ENCODE measurements at regions not wholly inside any gene's neighbourhood (a gene's known extent, or its start where the extent isn't known, plus 50 kb on each side); places are given as distances from the start of the nearest gene placed in this dataset.
A peak's percentile ranks its signal among the peaks of the same experiment; 100 is the strongest.
"Not testable (repeated sequence)": the region's sequence is repeated elsewhere in the genome, so short reads cannot be mapped to it uniquely, and the experiment has no call there.

GRCh38 chr5:143629871-143630659 is 181.9 kb upstream of the HMHB1 start:
- ChIA-PET CTCF (interaction anchor here (1.2 kb wide), 1 partner anchor 10 kb away, joined by 3 read pairs; no protein-coding TSS in a partner anchor), POLR2A (no interaction called here)
- DNase-seq (ENCODE audit: low read depth, low spot score) (peak; percentile 91), ATAC-seq (no peak)
- H3K27me3 ChIP-seq (ENCODE audit: control insufficient read depth, insufficient read depth, low read length) = no peaks in the 10 kb centered on the region
- BruUV-seq (replicated peaks) = no TSS peak
- H3K9me3 ChIP-seq (ENCODE audit: control insufficient read depth, insufficient read depth, low read depth, low read length) = no peaks in the 10 kb centered on the region
- no peaks in the 10 kb centered on the region for H3K36me3 ChIP-seq (ENCODE audit: control insufficient read depth, insufficient read depth, low read length)
- H3K4me1 ChIP-seq (ENCODE audit: control insufficient read depth, insufficient read depth, low read length) = no peaks in the 10 kb centered on the region
- in situ Hi-C loops (cut with HindIII; ENCODE audit: low pct_unique_long_range_greater_than_20kb, low sequenced_read_pairs) = no loop called here
- no peak overlapping the region for H3K27ac ChIP-seq (ENCODE audit: low read length)
- intact Hi-C loops (cut with micrococcal nuclease; ENCODE audit: unreplicated experiment) = no loop called here
- no peak overlapping the region for H3K4me3 ChIP-seq (ENCODE audit: low read depth in 2 of 2, low read length in 2 of 2)
- TF ChIP-seq, protein P1, sequence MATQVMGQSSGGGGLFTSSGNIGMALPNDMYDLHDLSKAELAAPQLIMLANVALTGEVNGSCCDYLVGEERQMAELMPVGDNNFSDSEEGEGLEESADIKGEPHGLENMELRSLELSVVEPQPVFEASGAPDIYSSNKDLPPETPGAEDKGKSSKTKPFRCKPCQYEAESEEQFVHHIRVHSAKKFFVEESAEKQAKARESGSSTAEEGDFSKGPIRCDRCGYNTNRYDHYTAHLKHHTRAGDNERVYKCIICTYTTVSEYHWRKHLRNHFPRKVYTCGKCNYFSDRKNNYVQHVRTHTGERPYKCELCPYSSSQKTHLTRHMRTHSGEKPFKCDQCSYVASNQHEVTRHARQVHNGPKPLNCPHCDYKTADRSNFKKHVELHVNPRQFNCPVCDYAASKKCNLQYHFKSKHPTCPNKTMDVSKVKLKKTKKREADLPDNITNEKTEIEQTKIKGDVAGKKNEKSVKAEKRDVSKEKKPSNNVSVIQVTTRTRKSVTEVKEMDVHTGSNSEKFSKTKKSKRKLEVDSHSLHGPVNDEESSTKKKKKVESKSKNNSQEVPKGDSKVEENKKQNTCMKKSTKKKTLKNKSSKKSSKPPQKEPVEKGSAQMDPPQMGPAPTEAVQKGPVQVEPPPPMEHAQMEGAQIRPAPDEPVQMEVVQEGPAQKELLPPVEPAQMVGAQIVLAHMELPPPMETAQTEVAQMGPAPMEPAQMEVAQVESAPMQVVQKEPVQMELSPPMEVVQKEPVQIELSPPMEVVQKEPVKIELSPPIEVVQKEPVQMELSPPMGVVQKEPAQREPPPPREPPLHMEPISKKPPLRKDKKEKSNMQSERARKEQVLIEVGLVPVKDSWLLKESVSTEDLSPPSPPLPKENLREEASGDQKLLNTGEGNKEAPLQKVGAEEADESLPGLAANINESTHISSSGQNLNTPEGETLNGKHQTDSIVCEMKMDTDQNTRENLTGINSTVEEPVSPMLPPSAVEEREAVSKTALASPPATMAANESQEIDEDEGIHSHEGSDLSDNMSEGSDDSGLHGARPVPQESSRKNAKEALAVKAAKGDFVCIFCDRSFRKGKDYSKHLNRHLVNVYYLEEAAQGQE (IDR thresholded peaks at IDR 0.05; ENCODE audit: insufficient read depth in 1 of 2, low read depth in 2 of 2, low read length in 1 of 2) = no peak
- TF ChIP-seq POLR2AphosphoS5 (IDR thresholded peaks at IDR 0.05; ENCODE audit: low read depth, low read length) (no peak), TCF7L2 (IDR thresholded peaks at IDR 0.05; ENCODE audit: low read depth, low read length) (no peak), SIN3A (IDR thresholded peaks at IDR 0.05; ENCODE audit: borderline replicate concordance, insufficient read depth, low read depth, low read length) (no peak), CTCF (IDR thresholded peaks at IDR 0.05) (no peak)

DNA sequence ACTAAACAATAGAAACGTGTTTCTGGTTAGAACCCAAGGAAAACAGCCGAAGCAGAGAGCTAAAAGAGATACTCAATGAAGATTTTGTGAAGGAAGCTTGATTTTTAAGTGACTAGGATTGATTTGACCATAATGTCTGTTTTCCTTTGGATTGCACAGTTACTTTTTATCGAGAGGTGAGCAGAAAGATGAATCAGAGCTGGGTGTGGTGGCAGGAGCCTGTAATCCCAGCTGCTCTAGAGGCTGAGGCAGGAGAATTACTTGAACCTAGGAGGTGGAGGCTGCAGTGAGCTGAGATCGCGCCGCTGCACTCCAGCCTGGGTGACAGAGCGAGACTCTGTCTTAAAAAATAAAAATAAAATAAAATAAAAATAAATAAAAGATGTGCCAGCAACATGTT is 186.9 kb upstream of the HMHB1 start:
- not testable (repeated sequence) for H3K9me3 ChIP-seq (ENCODE audit: control insufficient read depth, insufficient read depth, low read depth, low read length); DNase-seq (ENCODE audit: low read depth, low spot score)
- CTCF ChIA-PET = interaction anchor here (0.6 kb wide), 1 partner anchor 178 kb away, joined by 3 read pairs; no protein-coding TSS in a partner anchor

GRCh38 chr5:143624465-143624864 is 187.5 kb upstream of the HMHB1 start:
- TF ChIP-seq CTCF (IDR thresholded peaks at IDR 0.05) = no peak
- no TSS peak for BruUV-seq (replicated peaks)
- intact Hi-C loops (cut with micrococcal nuclease; ENCODE audit: unreplicated experiment) (no loop called here), in situ Hi-C loops (cut with HindIII; ENCODE audit: low pct_unique_long_range_greater_than_20kb, low sequenced_read_pairs) (no loop called here)
- Histone ChIP-seq H3K27me3 (ENCODE audit: control insufficient read depth, insufficient read depth, low read length) (no peaks in the 10 kb centered on the region), H3K4me1 (ENCODE audit: control insufficient read depth, insufficient read depth, low read length) (no peaks in the 10 kb centered on the region), H3K27ac (ENCODE audit: low read length) (no peak overlapping the region), H3K4me3 (ENCODE audit: low read depth in 2 of 2, low read length in 2 of 2) (no peak overlapping the region), H3K36me3 (ENCODE audit: control insufficient read depth, insufficient read depth, low read length) (no peaks in the 10 kb centered on the region), H3K9me3 (ENCODE audit: control insufficient read depth, insufficient read depth, low read depth, low read length) (no peaks in the 10 kb centered on the region)
- ChIA-PET POLR2A (no interaction called here), CTCF (interaction anchor here (0.6 kb wide), 1 partner anchor 179 kb away, joined by 3 read pairs; no protein-coding TSS in a partner anchor)
- no peak for DNase-seq (ENCODE audit: low read depth, low spot score)
- ATAC-seq = no peak

More for the DNA sequence above, 186.9 kb upstream of the HMHB1 start:
- POLR2A ChIA-PET; H3K36me3 ChIP-seq (ENCODE audit: control insufficient read depth, insufficient read depth, low read length); in situ Hi-C loops (cut with HindIII; ENCODE audit: low pct_unique_long_range_greater_than_20kb, low sequenced_read_pairs); H3K27ac ChIP-seq (ENCODE audit: low read length); H3K4me1 ChIP-seq (ENCODE audit: control insufficient read depth, insufficient read depth, low read length); H3K4me3 ChIP-seq (ENCODE audit: low read depth in 2 of 2, low read length in 2 of 2); BruUV-seq (replicated peaks); ATAC-seq; intact Hi-C loops (cut with micrococcal nuclease; ENCODE audit: unreplicated experiment); H3K27me3 ChIP-seq (ENCODE audit: control insufficient read depth, insufficient read depth, low read length): not testable (repeated sequence)
